OCI-LY7 (cell line): ENCODE measurements at regions not wholly inside any gene's neighbourhood (a gene's known extent, or its start where the extent isn't known, plus 50 kb on each side); places are given as distances from the start of the nearest gene placed in this dataset.

Source experiments
- EZH2phosphoT487 ChIP-seq: fragments of 200-600 bp; sonication (generic); IDR thresholded peaks from 2 replicates; pipeline ENCODE4 v1.6.1; 2018; ENCODE audit warnings: low read depth, borderline replicate concordance, mild to moderate bottlenecking, mixed run types, antibody characterized with exemption, low read length, moderate library complexity, mixed read lengths
- TF ChIP-seq, protein P1 (sequence below): fragments of 200-600 bp; sonication (generic); conservative IDR thresholded peaks from 2 replicates; pipeline ENCODE4 v1.5.1; 2014; ENCODE audit warnings: mild to moderate bottlenecking, antibody characterized with exemption, low read length, moderate library complexity, mixed read lengths

DNA sequence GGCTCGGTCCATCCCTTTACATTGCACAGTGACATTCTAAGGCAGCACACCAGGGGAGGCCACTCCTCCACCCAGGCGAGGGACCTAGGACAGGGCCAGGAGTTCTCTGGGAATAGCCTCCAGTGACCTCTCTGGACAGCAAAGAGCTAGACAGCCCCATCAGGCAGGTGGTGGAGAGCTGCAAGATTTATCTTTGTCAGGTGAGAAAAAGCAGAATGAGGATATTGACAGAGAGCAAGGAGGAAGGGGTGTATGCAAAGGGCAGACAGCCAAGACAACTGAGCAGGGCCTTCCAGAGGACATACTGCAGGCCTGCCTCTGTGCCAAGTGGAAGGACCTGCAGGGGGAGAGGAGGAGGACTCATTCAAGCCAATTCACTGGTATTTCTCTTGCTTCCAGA, 112.4 kb upstream of the MAX start:
- TF ChIP-seq, protein P1, sequence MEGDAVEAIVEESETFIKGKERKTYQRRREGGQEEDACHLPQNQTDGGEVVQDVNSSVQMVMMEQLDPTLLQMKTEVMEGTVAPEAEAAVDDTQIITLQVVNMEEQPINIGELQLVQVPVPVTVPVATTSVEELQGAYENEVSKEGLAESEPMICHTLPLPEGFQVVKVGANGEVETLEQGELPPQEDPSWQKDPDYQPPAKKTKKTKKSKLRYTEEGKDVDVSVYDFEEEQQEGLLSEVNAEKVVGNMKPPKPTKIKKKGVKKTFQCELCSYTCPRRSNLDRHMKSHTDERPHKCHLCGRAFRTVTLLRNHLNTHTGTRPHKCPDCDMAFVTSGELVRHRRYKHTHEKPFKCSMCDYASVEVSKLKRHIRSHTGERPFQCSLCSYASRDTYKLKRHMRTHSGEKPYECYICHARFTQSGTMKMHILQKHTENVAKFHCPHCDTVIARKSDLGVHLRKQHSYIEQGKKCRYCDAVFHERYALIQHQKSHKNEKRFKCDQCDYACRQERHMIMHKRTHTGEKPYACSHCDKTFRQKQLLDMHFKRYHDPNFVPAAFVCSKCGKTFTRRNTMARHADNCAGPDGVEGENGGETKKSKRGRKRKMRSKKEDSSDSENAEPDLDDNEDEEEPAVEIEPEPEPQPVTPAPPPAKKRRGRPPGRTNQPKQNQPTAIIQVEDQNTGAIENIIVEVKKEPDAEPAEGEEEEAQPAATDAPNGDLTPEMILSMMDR = no peak
- no peak for TF ChIP-seq EZH2phosphoT487
